MM.1S (cell line): ENCODE measurements at regions not wholly inside any gene's neighbourhood (a gene's known extent, or its start where the extent isn't known, plus 50 kb on each side); places are given as distances from the start of the nearest gene placed in this dataset.

Source experiments
- DNase-seq: peaks from one replicate; pipeline ENCODE4 v3.0.0-alpha.2; 2015
- H2AFZ ChIP-seq: fragments of 300-600 bp; sonication (generic); 2 replicates; pipeline ENCODE4 v1.6.0; 2016; ENCODE audit warnings: antibody characterized with exemption, low read length
- H3F3A ChIP-seq: fragments of 300-600 bp; sonication (generic); 2 replicates; pipeline ENCODE4 v1.6.1; 2016; ENCODE audit warnings: mild to moderate bottlenecking, antibody characterized with exemption, low read length, moderate library complexity, mixed read lengths; ENCODE audit not compliant: insufficient read depth
- H3K27ac ChIP-seq: fragments of 300-600 bp; sonication (generic); 2 replicates; pipeline ENCODE4 v1.5.1; 2016; ENCODE audit warnings: mild to moderate bottlenecking, low read length
- H3K27me3 ChIP-seq: fragments of 300-600 bp; sonication (generic); replicated peaks from 2 replicates; pipeline ENCODE4 v1.6.0; 2016; ENCODE audit warnings: low read length; ENCODE audit not compliant: insufficient read depth
- H3K36me3 ChIP-seq: fragments of 300-600 bp; sonication (generic); replicated peaks from 2 replicates; pipeline ENCODE4 v1.6.1; 2016; ENCODE audit warnings: mild to moderate bottlenecking, low read length, mixed read lengths; ENCODE audit not compliant: insufficient read depth
- H3K4me1 ChIP-seq: fragments of 300-600 bp; sonication (generic); 2 replicates; pipeline ENCODE4 v1.6.1; 2016; ENCODE audit warnings: low read length, mixed read lengths
- H3K4me2 ChIP-seq: fragments of 300-600 bp; sonication (generic); 2 replicates; pipeline ENCODE4 v1.6.0; 2016; ENCODE audit warnings: low read depth, low read length
- H3K4me3 ChIP-seq: fragments of 300-600 bp; sonication (generic); 2 replicates; pipeline ENCODE4 v1.5.1; 2016; ENCODE audit warnings: low read length, mixed read lengths
- H3K79me2 ChIP-seq: fragments of 300-600 bp; sonication (generic); 2 replicates; pipeline ENCODE4 v1.6.1; 2016; ENCODE audit warnings: mixed run types, low read length, mixed read lengths
- H3K9ac ChIP-seq: fragments of 300-600 bp; sonication (generic); 2 replicates; pipeline ENCODE4 v1.6.1; 2016; ENCODE audit warnings: low read length, mixed read lengths
- H3K9me2 ChIP-seq: fragments of 300-600 bp; sonication (generic); replicated peaks from 2 replicates; pipeline ENCODE4 v1.6.1; 2016; ENCODE audit warnings: mild to moderate bottlenecking, low read length, mixed read lengths; ENCODE audit not compliant: insufficient read depth
- H3K9me3 ChIP-seq: fragments of 300-600 bp; sonication (generic); replicated peaks from 2 replicates; pipeline ENCODE4 v1.6.1; 2016; ENCODE audit warnings: mild to moderate bottlenecking, low read length, mixed read lengths; ENCODE audit not compliant: insufficient read depth
- H4K20me1 ChIP-seq: fragments of 300-600 bp; sonication (generic); 2 replicates; pipeline ENCODE4 v1.6.1; 2016; ENCODE audit warnings: mild to moderate bottlenecking, low read length, moderate library complexity, mixed read lengths; ENCODE audit not compliant: insufficient read depth
- CTCF ChIP-seq: fragments of 300-600 bp; sonication (generic); IDR thresholded peaks from 2 replicates; pipeline ENCODE4 v1.5.1; 2016; ENCODE audit warnings: antibody characterized with exemption, low read length, mixed read lengths
- EZH2 ChIP-seq: fragments of 300-600 bp; sonication (generic); optimal IDR thresholded peaks from 2 replicates; pipeline ENCODE3; 2017; ENCODE audit warnings: low read depth, mild to moderate bottlenecking, antibody characterized with exemption, low read length, mixed read lengths
- EZH2phosphoT487 ChIP-seq: fragments of 300-600 bp; sonication (generic); IDR thresholded peaks from 2 replicates; pipeline ENCODE4 v1.6.1; 2018; ENCODE audit warnings: antibody characterized with exemption, low read length

GRCh38 chr4:22129454-22130029 lies 181.0 kb upstream of the KCNIP4 start:
- no peaks in the 10 kb centered on the region for H3K79me2 ChIP-seq
- no peaks in the 10 kb centered on the region for H3K9me2 ChIP-seq
- no peak overlapping the region for H3K4me3 ChIP-seq
- H3K4me2 ChIP-seq: no peak overlapping the region
- no peaks in the 10 kb centered on the region for H3F3A ChIP-seq
- no peak for TF ChIP-seq EZH2phosphoT487
- TF ChIP-seq CTCF: peak; percentile 59
- no peaks in the 10 kb centered on the region for H3K36me3 ChIP-seq
- H2AFZ ChIP-seq: no peak overlapping the region
- no peak overlapping the region for H3K27ac ChIP-seq
- no peak overlapping the region for H3K9ac ChIP-seq
- DNase-seq: peak; percentile 38
- no peaks in the 10 kb centered on the region for H3K4me1 ChIP-seq
- H4K20me1 ChIP-seq: no peaks in the 10 kb centered on the region
- no peaks in the 10 kb centered on the region for H3K27me3 ChIP-seq
- H3K9me3 ChIP-seq: no peaks in the 10 kb centered on the region

DNA sequence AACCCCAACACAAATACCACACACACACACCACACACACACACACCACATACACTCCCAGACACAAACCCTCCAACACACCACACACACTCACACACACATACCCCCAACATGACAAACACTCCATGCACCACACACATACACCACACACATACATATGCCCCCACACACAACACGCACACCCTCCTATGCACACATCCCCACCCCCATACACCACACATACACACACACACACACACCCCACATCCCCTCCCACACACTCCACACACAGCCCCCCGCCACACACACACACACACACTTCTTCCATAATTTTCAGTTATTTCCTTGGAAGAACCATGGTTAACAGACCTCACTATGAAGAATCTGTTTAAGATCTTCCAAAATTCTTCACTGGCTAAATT lies 173.5 kb upstream of the KCNIP4 start:
- H3K9me3 ChIP-seq: no peaks in the 10 kb centered on the region
- H3K27me3 ChIP-seq: no peaks in the 10 kb centered on the region
- no peak overlapping the region for H3K4me3 ChIP-seq
- H3K79me2 ChIP-seq: no peaks in the 10 kb centered on the region
- H3K9ac ChIP-seq: no peak overlapping the region
- no peaks in the 10 kb centered on the region for H3K9me2 ChIP-seq
- H3K27ac ChIP-seq: no peak overlapping the region
- H3K36me3 ChIP-seq: no peaks in the 10 kb centered on the region
- DNase-seq: no peak
- no peaks in the 10 kb centered on the region for H4K20me1 ChIP-seq
- H3K4me1 ChIP-seq: no peaks in the 10 kb centered on the region
- H3K4me2 ChIP-seq: no peak overlapping the region
- TF ChIP-seq EZH2phosphoT487: no peak
- TF ChIP-seq CTCF: no peak
- TF ChIP-seq EZH2: no peak
- no peaks in the 10 kb centered on the region for H3F3A ChIP-seq
- no peak overlapping the region for H2AFZ ChIP-seq

GRCh38 chr4:22115262-22115661 lies 166.7 kb upstream of the KCNIP4 start:
- H3K9me3 ChIP-seq: no peaks in the 10 kb centered on the region
- H3K36me3 ChIP-seq: no peaks in the 10 kb centered on the region
- no peak overlapping the region for H3K4me2 ChIP-seq
- no peak overlapping the region for H3K27ac ChIP-seq
- H2AFZ ChIP-seq: no peak overlapping the region
- no peaks in the 10 kb centered on the region for H3K9me2 ChIP-seq
- no peaks in the 10 kb centered on the region for H3F3A ChIP-seq
- no peaks in the 10 kb centered on the region for H4K20me1 ChIP-seq
- no peak for DNase-seq
- no peaks in the 10 kb centered on the region for H3K79me2 ChIP-seq
- TF ChIP-seq EZH2: no peak
- TF ChIP-seq EZH2phosphoT487: no peak
- TF ChIP-seq CTCF: no peak
- no peaks in the 10 kb centered on the region for H3K27me3 ChIP-seq
- no peak overlapping the region for H3K4me3 ChIP-seq
- H3K4me1 ChIP-seq: no peaks in the 10 kb centered on the region
- H3K9ac ChIP-seq: no peak overlapping the region
